Body of pancreas (tissue), 4 donors: ENCODE measurements at regions not wholly inside any gene's neighbourhood (a gene's known extent, or its start where the extent isn't known, plus 50 kb on each side); places are given as distances from the start of the nearest gene placed in this dataset.

Source experiments
- CTCF ChIP-seq, 7 experiments: fragments of 450-650 bp in 4 of 7; fragments of 200-600 bp in 3 of 7; sonication (generic) in 3 of 7; IDR thresholded peaks; one replicate each; pipeline ENCODE4 v1.5.1; 2016 to 2019; ENCODE audit warnings: antibody characterized with exemption in 7 of 7
- POLR2A ChIP-seq, 3 donors: fragments of 450-650 bp; IDR thresholded peaks; one replicate each; pipeline ENCODE4 v1.6.1; 2016; ENCODE audit warnings: antibody characterized with exemption in 3 of 3, mild to moderate bottlenecking in 2 of 3

GRCh38 chrX:41009850-41010846 lies 75.1 kb upstream of the USP9X start:
- peak in 4 of 7 experiments; percentile 28 to 41 (median 34) for TF ChIP-seq CTCF (IDR thresholded peaks at IDR 0.05)
- TF ChIP-seq POLR2A (IDR thresholded peaks at IDR 0.05): peak; percentile 54 to 85 (median 73)
